ENCODE measurements at regions not wholly inside any gene's neighbourhood (a gene's known extent, or its start where the extent isn't known, plus 50 kb on each side); places are given as distances from the start of the nearest gene placed in this dataset.
"Not testable (repeated sequence)": the region's sequence is repeated elsewhere in the genome, so short reads cannot be mapped to it uniquely, and the experiment has no call there.

DNA sequence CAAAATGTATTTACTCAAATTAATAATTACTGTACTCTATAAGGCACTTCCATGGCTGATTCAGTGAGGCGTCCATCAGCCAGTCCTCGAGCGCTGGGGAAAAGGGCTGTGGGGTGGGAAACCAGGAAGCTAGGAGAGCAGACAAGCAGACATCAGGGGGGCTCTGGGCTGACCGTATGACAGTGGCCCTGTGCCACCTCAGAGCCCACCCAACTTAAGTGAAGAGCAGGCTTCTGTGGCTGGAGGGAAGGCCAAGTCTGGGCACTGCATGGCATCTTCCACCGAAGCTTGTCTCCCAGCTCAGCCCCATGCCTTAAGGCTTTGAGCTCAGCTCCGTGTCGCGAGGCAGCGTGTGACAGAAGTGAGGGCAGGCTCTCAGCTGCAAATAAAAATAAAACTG, 464.5 kb upstream of the ZMIZ1 start:
- DNase-seq: no peak

DNA sequence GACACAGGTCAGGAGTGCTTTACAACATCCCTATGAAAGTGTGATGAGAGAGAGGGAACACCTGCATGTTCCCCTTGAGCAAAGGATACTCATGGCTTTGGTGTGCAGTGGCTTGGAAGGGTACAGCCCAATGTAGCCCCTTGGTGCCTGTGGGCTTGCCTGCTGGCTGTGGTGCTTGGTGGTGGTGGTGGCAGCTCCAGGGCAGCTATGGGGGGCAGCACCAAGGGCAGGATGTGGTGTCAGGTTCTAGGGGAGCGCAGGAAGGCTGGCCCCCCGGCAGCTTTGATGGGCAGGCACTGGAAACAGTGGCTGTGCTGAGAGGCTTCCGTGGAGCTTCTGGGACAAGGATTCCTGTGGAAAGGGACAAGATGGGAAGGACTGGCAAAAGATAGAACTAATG, 464.0 kb upstream of the ZMIZ1 start:
- DNase-seq: no peak

DNA sequence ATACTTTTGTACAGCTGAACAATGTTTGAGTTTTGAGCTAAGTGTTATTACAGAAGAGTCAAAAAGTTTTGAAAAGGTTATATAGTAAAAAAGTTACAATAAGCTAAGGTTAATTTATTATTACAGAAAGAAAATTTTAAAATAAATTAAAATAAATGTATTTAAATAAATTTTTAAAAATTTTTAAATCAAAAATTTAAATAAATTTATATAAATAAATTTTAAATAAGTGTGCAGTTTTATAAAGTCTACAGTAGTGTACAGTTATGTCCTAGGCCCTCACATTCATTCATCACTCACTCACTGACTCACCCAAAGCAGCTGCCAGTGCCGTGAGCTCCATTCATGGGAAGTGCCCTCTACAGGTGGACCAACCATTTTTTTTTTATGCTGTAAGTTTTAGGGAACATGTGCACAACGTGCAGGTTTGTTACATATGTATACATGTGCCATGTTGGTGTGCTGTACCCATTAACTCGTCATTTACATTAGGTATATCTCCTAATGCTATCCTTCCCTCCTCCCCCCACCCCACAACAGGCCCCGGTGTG, 462.9 kb upstream of the ZMIZ1 start:
- DNase-seq: no peak

DNA sequence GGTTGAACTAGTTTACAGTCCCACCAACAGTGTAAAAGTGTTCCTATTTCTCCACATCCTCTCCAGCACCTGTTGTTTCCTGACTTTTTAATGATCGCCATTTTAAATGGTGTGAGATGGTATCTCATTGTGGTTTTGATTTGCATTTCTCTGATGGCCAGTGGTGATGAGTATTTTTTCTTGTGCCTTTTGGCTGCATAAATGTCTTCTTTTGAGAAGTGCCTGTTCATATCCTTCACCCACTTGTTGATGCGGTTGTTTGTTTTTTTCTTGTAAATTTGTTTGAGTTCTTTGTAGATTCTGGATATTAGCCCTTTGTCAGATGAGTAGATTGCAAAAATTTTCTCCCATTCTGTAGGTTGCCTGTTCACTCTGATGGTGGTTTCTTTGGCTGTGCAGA, 462.0 kb upstream of the ZMIZ1 start:
- not testable (repeated sequence) for DNase-seq

DNA sequence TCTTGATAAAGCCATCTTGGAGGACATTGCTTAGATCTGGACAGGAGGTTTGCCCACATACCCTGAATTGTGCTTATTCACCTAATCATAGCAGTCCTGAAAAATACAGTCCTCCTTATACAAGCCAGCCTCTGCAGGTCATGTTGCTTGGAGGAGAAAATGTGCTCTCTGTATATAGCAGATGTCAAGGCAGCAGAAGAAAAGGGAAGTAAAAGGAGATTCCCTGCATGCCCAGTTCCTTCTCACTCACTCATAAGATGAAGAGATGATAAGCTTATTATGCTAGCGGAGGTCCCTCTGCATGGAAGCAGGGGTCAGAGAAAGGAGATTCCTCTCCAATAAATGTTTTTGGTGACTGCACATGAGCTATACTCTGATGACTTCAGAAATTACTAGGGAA, 458.8 kb upstream of the ZMIZ1 start:
- no peak for DNase-seq

DNA sequence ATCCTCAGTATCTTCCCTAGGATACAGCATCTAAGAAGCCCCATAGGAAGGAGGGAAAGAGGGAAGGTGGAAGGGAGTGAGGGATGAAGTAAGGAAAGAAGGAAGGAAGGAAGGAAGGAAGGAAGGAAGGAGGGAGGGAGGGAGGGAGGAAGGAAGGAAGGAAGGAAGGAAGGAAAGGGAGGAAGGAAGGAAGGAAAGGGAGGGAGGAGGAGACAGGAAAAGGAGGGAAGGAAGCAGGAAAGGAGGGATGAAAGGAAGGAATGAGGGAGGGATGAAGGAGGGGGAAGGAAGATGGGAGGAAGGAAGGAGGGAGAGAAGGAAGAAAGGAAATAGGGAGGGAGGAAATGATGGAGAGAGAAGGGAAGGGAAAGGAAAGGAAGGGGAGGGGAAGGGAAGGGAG, 455.6 kb upstream of the ZMIZ1 start:
- no peak for DNase-seq

DNA sequence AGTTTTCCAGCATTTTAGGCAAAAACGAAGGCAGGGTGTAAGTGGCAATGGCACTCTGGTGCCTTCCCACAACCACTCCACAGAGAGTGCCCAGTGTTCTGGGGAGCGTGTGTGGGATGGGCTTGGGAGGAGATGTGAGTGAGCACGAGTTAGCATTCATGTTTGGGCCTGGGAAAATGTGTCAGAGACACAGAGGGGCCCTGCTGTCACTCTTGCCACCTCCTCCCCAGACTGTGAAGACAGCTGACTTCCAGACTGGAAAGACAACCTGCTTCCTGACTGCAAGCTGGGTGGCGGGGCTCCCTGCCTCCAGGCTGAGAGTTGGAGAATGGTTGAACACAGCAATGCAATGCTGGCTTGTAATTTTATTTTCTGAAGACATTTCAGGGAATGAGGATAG, 454.5 kb upstream of the ZMIZ1 start:
- DNase-seq: no peak

DNA sequence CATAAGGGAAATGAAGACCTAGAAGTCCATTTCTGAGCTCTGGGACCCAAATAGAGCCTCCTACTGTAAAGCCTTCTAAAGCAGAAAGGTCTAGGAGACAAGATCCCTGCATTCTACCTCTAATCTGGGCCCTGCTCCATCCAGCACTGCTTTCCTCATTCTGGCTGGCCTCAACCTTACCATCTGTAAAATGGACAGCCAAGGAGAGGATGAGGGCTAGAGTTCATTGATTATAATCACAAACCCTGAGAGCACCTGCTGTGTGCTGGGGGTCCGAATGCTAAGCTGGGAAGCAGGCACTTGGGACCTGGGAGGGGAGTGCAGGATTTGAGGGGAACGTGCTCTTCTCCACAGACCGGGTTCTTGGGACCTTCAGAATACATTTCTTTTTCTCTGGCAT, 454.0 kb upstream of the ZMIZ1 start:
- no peak for DNase-seq

DNA sequence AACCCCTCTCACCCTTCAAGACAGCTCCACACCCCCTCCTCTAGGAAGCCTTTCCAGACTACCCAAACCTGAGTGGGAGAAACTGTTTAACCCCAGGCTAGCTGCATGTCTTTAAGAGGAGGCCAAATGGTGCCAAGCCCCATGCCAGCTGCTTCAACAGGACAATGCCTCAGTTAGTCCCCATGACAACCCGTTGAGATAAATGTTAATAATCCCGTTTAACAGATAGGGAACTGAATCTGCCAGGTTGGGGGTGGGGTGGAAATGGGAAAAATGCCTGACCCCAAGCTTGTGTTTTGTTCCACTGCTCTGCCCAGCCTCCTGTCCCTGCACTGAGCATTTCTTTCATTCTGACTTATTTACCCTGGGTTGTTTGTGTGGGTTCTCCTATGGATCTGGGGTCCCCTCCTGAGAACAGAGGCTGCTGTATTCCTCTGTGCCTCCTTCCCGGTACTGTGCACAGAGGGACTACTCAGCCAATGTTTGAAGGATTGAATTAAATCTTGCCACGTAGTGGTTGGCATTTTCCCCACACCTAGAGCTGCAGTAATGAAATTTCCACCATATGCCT, 452.6 kb upstream of the ZMIZ1 start:
- no peak for DNase-seq

DNA sequence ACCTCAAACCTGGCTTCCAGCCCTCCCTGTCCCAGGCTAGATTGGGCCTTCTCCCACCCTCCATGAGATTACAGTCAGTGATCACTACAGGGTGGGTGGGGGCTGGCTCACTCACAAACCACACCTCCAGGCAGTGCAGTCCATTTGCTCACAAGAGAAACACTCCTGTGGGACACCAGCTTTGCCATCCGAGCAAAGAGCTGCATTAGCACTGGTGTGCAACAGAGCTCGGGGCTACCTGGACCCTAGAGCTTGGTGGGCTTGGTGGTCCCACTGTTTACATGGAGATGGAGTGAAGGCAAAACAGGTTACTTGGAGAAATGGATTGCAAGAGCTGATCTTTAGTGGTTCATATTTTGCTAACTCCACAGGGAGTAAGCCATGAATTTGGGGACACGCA, 451.7 kb upstream of the ZMIZ1 start:
- no peak for DNase-seq

DNA sequence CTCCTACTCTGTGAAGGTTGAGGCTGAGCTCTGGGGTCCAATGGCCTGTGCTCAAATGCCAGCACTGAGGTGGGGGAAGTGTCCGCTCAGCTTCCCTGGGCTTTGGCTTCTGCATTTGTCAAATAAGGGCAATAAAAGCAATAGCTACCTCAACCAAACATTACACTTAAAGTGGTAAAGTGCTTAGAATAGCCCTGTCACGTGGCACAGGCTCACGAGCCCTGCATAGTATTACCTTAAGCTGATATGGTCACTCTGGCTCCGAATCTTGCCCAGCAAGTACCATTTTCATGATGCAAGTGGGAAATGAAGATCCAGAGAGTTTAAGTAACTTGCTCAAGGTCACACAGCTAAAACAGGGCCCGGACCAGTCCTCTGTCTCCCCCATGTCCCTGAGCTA, 451.1 kb upstream of the ZMIZ1 start:
- DNase-seq: no peak

DNA sequence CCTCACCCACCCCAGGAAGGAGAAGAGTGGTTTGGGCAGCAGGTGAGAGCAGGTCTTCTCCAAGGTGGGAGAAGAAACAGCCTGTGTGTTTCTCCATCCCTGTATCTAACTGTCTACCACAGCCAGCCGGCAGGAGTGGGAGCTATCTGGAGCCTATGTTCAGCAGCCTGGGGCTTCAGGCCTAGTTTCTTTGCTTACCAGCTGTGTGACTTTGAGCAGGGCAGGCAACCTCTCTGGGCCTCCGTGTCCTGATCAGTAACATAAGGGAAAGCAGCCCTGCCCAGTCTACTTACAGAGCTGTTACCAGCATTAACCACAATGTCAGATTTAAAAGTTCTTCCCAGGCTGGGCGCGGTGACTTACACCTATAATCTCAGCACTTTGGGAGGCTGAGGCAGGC, 450.7 kb upstream of the ZMIZ1 start:
- DNase-seq: no peak

DNA sequence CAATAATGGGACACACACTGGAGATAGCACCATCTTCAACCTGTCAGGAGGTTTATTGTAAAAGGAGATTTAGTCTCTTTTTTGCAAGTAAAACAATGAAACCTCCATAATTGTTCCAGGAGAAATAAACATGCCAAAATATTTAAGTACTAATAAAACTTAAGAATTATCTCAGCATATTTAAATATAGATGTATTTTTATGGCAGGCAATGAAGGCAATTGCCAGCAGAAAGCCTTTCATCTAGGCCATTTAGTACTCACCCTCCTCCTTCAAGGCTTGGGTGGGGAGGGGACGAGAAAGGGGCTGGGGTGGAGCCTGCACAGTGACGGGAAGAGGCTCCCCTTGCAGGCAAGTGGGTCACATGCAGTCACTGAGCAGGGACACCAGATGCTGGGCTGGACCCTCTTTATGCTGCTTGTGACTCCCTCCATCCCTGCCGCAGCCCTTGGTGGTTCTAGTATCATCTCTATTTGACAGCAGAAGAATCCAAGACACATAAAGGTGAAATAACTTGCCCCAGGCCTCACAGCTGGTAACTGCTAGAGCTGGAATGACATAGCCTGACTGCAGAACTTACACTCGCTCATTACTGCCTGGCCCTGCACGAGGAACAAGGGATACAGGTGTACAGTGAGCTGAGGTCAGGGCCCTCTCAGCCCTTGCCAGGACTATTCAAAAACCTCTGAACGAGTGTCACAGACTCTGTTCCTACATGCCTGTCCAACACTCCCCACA, 449.5 kb upstream of the ZMIZ1 start:
- no peak for DNase-seq

DNA sequence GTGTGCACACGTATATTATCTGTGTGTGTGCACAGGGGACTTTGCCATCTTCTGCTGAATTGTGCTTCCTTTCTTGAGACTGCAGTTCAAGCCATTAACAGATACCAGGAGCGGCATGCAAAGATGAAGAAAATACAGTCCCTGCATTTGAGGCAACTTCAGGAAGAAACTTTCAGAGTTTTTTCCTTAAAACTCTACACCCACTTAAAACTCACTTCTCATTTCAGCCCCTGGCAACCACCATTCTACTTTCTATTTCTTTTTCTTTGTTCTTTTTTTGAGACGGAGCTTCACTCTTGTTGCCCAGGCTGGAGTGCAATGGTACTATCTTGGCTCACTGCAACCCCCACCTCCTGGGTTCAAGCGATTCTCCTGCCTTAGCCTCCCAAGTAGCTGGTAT, 448.9 kb upstream of the ZMIZ1 start:
- DNase-seq: no peak

DNA sequence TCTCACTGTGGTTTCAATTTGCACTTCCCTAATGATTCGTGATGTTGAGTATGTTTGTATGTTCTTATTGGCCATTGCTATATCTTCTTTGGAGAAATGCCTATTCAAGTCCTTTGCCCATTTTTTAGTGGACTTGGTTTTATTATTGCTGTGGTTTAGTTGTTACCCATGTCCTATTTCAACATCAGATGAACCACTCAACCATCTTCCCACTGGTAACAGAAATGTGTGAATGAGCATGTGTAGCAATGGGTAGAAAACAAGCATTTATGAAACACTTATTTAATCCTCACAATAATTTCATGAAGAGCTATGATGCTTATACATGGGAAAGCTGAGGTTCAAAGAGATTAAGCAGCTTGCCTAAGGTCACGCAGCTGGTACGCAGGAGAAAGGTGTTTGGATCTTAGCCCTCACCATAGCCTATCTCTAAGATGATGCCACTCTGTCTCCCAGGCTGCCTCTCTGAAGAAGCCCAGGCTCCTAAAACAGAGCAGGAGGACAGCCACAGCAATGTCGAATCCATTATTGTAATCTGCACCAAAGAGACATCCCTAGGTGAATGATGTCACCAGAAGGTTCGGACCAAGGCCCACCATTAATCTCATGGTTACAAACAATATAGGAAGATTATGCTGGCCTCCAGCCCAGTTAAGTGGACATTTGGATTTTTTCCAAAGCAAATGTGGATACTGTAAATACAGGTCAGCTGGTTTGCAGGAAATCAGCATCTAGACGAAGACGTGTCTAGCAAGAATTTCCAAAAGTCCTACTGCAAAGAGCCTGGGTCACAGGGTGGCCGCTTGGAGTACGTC, 447.6 kb upstream of the ZMIZ1 start:
- no peak for DNase-seq

DNA sequence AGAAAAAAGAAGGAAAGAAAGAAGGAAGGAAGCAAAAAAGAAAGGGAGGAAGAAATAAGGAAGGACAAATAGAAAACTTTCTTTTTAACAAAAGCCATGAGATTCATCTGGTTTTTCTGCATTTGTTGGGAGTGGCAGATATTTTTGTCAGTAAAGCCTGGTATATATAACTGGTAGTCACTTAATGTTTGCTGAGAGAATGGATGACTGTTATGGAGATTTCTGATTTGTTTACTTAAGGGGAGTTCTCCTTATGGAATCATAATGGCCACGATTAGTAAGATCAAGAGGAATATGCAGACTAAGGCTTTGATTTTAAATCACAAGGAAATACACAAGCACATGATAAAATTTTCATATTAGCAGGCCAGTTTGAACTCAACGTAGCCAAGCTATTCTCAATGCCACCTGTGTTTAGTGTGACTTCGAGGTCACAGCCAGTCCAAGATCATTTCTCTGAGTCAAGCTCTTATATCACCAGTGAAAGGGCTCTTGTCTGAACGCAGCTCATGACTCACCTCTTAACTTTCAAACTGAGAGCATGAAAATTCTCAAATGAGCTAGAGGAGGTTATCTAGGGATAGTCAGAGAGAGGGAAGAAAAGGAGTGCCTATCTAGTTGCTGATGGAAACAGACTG, 445.1 kb upstream of the ZMIZ1 start:
- no peak for DNase-seq

DNA sequence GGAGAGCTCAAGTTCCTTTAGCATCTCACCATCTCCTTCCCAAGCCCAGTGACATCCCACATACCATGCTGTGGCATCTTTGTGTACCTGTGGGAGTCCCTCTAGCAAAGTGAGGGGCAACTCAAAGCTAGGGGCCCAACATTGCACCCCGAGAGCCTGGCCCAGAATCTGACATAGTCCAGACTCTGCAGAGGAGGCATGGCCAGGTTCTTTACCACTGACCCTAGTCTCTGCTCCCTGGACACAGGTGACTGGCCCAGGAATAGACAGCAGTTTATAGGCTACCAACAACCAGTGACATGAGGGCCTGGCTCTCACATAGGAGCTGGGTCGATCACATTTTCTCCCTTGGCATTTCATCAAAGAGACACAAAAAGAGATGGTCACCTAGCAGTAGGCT, 444.0 kb upstream of the ZMIZ1 start:
- DNase-seq: no peak

DNA sequence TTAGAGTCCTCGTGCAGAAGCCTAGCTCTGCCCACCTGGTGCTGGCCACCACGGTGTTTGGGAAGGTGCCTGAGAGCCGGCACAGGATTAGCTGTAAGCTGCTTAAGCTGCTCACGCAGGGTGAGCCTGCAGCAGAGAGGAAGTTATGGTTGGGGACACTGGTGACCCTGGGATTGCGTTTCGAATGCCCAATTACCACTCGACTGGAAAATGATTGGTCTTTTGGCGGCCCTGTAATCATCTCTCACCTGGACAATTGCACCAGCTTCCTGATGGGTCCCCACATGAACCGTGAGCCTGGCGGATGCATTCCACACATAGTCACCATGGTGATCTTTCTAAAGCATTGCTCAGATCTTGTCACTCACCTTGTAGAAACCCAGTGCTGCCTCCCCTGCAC, 442.3 kb upstream of the ZMIZ1 start:
- DNase-seq: no peak

DNA sequence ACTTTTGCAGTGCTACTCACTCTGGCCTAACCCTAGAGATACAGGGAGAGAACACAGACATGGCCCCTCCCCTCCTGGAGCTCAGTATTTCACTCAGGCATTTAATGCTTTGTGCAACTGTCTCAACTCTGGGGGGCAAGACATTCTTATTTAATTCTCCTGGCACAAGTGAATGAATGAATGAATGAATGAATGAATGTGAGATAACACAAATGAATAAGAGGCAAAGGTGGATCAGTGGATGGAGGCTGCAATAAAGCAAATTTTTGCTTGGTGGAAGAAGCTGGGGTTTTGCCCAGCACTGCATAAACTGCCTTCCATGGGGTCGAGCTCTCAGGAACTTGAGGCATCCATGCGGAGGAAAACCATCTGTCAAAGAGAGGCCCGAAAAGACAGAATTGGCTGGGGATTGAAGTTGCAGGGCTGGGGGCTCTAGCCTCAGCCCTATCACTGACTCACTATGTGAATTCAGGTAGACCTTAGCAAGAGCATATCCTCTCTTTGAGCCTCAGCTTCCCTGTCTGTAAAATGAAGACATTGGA, 441.4 kb upstream of the ZMIZ1 start:
- DNase-seq: no peak

DNA sequence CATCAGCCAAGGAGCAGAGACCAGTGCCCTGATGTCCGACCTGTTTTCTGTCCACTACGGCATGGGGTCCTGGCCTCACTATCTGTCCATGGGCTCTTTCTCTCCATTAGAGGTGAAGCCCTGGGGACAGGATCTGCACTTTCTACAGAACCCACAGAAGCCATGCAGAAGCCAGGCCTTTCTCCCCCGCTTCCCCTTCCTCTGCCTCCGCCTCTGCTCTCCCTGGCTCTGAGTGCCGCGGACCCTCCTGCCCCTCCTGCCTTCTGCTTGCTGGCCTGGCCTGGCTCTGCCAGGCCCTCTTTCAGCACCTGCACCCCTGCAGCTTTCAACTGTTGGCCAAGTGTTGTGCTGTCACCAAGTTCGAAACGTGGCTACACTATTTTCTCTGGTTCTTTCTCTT, 439.8 kb upstream of the ZMIZ1 start:
- no peak for DNase-seq

DNA sequence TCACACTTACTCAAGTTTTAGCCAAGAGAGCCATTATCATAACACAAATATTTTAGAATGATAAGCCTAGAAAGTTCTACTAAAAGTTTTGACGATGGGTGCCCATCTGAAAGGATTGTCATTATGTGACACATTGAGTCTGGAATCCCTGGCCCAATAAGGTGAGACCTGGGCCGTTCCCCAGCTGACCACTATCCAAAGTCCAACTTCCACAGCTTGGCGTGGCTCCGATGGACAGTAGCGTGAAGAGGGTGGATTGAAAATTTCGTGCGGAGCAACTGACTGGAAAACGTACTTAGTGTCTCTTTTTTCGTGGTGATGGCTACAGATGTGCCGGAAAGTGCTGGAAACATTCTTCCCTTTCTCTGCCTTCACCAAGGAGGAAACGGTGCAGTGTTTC, 439.0 kb upstream of the ZMIZ1 start:
- no peak for DNase-seq

DNA sequence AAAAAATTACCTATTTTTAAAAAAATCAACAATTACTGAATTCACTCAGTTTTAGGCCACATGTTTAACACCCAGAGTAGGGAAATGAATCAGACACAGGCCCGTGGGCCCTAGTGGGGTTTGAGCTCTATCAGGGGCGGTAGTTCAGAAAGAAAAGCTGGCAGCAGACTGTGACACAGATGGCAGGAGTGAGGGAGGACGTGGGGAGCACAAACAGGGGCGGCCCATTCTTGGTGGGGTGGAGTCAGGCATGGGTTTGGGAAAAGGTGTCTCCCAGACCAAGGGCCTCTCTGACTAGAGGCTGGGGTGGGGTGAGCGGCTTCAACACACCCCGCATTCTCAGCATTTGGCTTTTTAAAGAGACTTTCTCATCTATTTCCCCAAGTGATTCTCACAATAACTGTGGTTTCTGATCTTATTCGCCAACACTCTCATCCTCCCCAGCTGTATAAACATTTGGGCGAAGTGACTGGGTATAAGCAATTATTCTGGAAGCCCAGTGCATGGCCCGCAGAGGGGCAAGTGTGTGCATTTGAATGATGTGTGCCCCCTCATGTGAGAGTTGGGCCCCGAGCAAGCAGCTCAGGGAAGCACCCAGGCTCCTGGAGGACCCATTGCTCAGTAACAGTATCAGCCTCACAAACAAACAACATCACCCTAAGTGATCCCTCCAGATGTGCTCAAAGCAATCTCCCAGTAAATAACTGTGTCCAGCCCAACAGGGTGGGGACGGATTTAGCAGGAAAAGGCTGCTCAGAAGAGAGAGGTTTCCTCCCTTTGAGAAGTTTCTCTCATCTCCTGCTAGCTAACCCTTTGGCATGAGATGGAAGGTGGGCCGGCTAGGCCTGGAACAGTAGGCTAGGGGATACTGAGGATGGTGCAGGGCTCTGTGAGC, 437.6 kb upstream of the ZMIZ1 start:
- no peak for DNase-seq
